ENCODE measurements at regions not wholly inside any gene's neighbourhood (a gene's known extent, or its start where the extent isn't known, plus 50 kb on each side); places are given as distances from the start of the nearest gene placed in this dataset.

DNA sequence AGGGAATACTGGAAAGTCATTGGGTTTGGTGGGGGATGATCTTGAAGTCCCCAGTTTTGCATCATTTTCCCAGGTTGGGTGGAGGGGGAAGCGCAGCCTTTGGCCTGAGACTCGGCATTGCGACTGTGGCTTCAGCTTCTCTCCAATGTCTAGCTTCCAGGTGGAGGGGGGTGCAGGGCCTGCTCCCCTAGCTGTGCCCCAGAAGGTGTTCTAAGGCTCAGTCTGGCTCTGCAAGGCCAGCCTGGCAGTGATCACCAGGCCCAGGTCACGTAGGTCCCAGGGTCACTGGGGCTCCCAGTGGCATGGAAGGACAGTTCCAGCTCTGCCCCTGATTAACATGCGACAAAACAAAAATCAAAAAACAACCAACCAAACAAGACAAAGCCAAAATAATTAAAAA is 56.9 kb upstream of the HAAO start:
- DNase-seq = no peak

DNA sequence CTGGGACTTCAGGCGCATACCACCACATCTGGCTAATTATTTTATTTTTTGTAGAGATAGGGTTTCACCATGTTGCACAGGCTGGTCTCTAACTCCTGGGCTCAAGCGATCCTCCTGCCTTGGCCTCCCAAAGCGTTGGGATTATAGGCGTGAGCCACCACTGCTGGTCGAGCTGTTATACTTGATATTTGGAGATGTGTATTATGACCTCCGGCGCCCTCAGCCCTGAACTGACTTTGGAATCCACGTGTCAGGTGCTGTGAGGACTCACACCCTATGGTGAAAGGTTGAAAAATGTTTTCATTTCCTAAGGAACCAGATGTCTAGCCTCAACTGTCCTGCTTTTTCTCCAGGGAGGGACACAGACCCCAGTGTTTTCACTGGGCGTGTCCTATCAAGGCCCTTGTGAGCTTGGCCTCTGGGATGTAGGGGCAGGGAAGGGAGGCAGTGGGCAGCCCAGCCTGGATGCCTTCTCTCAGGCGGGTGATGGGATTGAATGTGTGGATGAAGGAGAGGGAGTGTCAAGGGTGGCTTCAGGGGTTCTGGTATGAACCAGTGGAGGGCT is 56.4 kb upstream of the HAAO start:
- DNase-seq = no peak

DNA sequence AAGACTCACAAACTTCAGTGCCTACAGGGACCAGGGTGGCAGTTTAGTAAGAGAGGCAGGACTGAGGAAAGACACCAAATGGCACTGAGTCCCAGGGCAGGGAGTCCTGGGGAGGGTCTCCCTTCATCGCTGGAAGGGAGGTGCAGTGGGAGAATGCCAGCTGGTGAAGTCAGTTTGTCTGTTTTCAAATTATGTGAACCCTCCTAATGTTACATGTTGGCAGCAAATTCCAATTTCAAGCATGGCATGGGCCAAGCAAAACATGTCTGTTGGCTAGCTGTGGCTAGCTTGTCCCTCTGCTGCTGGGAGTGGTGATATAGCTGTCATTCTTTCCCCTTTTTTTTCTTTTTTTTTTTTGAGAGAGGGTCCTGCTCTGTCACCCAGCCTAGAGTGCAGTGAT is 55.9 kb upstream of the HAAO start:
- no peak for DNase-seq

DNA sequence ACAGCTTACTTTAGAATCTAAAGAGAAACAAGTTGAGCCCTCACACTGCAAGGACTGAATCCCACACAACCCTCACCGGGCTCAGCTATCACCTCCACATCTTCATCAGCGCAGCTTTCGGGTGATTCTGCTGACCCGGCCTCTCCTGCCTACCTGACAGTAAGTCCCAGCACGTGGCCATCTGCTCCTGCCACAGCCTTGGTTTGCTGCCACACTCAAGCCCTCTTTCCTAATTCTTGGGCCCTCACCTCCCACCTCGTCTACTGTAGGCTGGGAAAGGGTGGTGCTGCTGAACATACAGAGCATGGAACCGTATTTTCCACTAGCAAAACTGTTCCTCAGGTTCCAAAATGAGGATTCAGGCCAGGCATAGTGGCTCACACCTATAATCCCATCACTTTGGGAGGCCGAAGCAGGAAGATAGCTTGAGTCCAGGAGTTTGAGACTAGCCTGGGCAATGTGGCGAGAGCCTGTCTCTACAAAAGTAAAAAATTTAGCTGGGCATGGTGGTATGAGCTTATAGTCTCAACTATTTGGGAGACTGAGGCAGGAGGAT is 55.3 kb upstream of the HAAO start:
- DNase-seq = no peak

DNA sequence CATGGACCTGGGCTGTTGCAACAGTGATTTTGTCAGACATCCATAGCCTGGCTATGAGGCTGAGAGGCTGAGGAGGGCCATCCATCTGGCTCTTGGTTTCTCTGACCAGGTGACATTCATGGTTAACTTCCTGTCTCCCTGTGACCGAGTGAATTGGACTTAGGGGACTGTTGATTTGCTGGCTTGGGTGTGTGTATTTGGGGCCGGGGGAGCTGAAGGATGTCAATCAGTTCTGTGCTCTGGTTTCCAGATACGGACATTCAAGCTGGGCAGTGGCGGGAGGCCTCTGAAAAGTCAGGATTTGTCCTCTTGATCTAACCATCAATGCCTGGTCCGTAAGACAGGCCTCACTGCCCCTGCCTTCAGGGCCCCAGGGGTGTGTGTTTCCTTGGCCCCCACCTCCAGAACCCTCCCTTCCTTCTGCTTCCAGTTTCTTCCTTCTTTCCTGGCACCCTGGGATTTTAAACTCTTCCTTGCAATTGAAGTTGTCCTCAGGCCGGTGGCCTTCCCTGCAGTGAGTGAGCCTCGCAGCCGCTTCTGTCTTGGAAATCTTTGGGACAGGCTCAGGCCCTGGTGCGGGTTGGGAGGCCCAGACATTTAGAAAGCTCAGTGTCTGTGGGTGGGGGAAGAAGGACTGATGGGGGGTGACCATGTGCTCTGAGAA is 54.7 kb upstream of the HAAO start:
- DNase-seq = no peak

DNA sequence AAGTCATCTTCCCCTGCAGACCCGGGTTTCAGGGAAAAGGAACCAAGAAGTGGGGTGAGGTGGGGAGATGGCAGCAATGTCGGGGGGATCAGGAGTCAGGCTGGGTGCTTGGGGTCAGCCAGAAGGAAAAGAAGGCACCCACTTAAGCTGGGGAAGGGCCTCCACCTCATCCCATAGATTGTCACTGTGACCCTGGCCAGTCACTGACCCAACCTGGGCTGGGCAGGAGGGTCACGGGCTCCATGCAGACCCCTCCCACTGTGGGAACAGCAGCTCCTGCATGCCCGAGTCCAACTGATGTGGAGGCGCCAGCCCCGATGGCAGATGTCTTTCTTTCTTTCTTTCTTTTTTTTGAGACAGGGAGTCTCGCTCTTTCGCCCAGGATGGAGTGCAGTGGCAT is 53.6 kb upstream of the HAAO start:
- no peak for DNase-seq

DNA sequence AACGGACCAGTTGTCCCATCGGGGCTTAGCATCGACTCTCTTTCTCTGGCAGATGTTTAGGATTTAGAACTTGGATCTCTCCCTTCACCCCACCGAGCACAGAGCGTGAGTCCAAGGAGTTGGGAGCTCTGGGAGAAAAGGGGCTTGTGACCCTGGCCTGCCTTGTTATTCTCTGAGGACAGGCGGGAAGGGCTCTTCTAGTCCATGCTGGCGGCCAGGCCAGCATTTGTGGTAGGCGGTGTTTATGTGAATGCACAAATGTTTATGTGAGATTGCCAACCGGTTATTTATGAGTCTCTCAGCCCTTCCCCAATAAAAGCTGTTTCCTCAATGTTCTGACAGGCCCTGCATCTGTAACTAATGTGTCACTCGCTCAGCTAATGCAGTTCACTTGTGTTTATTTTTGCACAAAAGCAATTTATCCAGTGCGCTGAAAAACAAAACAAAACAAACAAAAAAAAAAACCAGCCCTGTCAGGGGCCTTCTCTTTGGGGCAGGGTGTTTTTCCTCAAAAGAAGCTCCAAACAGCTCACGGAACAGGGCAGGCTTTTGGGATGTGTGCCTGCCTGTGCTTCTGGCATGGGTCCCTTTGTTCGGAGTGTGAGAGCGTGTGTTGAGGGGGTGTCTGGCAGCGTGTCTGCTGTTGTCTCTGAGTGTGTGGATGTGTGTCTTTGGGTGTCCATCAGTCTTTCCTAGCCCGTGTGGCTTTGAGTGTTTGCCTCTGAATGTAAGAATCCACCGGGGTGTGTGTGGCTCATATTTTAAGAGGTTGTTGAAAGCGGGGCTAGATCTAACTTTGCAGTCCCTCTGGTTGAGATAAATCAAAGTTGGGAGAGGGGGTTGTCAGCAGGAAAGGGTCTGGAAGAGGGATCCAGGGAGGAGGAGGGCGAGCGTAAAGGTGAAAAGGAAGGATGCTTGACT is 52.8 kb upstream of the HAAO start:
- DNase-seq = peak; percentile 43

DNA sequence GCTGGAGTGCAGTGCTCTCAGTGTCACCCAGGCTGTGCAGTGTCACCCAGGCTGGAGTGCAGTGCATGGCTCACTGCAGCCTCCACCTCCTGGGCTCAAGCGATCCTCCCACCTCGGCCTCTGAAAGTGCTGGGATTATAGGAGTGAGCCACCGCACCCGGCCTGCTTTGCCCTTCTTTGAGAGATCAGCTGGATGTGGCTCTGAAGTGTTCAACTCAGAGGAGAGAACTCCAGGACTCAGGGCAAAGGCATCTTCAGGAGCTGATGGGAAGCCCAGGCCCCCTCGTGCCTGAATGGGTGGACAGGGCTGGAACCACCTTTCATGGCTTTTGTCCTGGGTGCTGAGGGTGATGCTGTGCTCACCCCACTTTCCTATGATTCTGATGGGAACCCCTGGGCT is 52.0 kb upstream of the HAAO start:
- no peak for DNase-seq

DNA sequence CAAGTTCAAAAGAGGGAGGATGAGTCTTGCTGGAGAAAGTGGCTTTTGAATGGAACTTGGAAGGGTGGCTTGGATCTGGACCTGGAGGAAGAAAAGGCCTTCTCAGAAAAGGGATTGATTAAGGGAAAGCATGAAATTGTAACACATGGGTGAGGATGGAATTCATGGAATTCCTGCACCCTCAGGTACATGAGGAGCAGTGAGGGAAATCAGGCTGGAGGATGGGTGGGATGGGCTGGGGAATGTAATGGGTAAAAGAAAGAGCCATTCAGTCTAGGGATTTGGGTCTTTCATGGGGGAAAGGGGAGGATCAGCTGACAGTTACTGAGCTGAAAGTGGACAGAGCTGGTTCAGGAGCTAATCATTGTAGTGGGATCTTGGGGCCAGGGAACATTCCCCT is 51.2 kb upstream of the HAAO start:
- no peak for DNase-seq

DNA sequence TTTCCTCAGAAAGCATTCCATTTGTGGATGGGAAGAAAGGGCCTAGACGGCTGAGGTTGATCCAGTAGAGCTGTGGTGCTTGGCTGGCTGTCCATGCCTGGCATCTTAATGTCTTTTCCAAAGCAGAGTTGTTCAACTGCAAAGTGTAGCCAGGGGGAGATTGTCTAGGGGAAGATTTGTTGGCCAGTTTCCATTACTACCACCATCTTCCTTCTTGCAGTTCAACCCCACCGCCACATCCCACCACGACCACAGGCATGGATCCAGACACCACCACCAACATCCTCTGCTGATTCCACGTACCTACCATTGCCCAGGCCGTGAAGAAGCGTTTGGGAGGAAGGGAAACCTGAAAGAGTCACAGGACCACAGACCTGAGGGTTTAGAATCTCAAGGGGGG is 50.7 kb upstream of the HAAO start:
- DNase-seq = no peak

DNA sequence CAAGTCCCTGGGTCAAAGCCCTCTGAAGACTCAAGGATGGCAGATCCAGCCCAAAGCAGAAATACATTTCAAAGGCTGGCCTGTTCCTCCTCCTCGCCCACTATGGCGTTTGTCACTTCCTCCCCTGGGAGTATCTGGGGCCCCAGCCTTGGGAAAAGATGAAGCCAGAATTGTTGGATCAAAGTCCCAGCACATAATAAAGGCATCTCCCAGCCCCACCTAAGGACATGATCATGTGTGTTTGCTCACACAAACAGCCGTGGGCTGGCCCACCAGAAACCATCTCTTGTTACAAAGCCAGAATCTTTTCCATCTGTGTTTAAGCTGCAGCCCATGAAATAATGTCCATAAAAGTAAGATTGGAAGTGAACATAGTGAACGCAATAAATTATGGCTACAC is 50.1 kb upstream of the HAAO start:
- no peak for DNase-seq
